ENCODE measurements at regions not wholly inside any gene's neighbourhood (a gene's known extent, or its start where the extent isn't known, plus 50 kb on each side); places are given as distances from the start of the nearest gene placed in this dataset.

DNA sequence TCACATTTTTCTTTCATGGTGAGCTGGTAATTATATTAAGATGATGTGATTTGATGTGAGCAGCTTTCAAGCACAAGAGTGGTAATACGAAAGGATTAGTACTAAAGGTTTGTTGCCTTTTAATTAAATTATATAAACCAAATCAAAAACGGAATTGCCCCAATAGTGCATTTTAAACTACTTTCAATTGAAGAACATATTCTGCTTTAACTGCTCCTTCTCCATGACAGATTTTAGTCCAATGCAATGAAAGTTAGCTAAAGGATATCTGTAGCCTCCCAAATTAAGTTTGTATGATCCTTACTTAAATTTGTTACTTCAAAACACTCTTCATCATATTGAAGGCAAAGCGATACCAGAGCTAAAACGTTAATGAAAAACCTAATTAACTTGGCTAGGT is 447.1 kb upstream of the AMOT start:
- H2BK120ac ChIP-seq (ENCODE audit: low read depth, low read length) = no peak overlapping the region
- H2AFZ ChIP-seq (ENCODE audit: low read length) = no peak overlapping the region
- DNase-seq (ENCODE audit: low spot score) = no peak
- H3K4me2 ChIP-seq (ENCODE audit: insufficient read depth, low read length, poor library complexity, severe bottlenecking) = no peak overlapping the region
- no peaks in the 10 kb centered on the region for H3K36me3 ChIP-seq (replicated peaks in 1 of 2; ENCODE audit: control insufficient read depth in 2 of 2, insufficient read depth in 2 of 2, low read length in 2 of 2)
- no peaks in the 10 kb centered on the region for H3K27me3 ChIP-seq (ENCODE audit: control insufficient read depth in 3 of 3, insufficient read depth in 3 of 3, low read depth in 1 of 3, low read length in 3 of 3)
- no peak overlapping the region for H3K18ac ChIP-seq (ENCODE audit: low read length)
- H3K27ac ChIP-seq (replicated peaks; ENCODE audit: low read length) = no peak overlapping the region
- no peaks in the 10 kb centered on the region for H3K79me1 ChIP-seq (ENCODE audit: low read depth, low read length)
- no peak overlapping the region for H4K91ac ChIP-seq (ENCODE audit: low read depth, low read length, poor library complexity)
- no peaks in the 10 kb centered on the region for H3K4me1 ChIP-seq (ENCODE audit: control insufficient read depth in 2 of 2, insufficient read depth in 1 of 2, low read depth in 1 of 2, low read length in 2 of 2)
- no peak overlapping the region for H3K4ac ChIP-seq (ENCODE audit: low read length)
- no peak overlapping the region for H3K9ac ChIP-seq (ENCODE audit: low read depth, low read length, poor library complexity)
- H3K4me3 ChIP-seq (ENCODE audit: low read length in 2 of 2) = no peak overlapping the region
- no peak overlapping the region for H4K8ac ChIP-seq (ENCODE audit: low read depth, low read length)
- no peak overlapping the region for H2BK5ac ChIP-seq (ENCODE audit: low read length)
- H3K9me3 ChIP-seq (replicated peaks in 1 of 2; ENCODE audit: control insufficient read depth in 2 of 2, insufficient read depth in 1 of 2, low read depth in 1 of 2, low read length in 2 of 2) = no peaks in the 10 kb centered on the region
- no peak overlapping the region for H2AK5ac ChIP-seq (ENCODE audit: low read depth, low read length)
- no peak overlapping the region for H3K23ac ChIP-seq (ENCODE audit: low read depth, low read length, poor library complexity)
- H2BK15ac ChIP-seq (ENCODE audit: low read length) = no peak overlapping the region
- WGBS, 2 donors (ENCODE audit: extremely low coverage in 2 of 2, insufficient read length in 2 of 2, insufficient replicate concordance in 1 of 2) = no CpG with 5 or more reads among the region's 4 CpGs
- no peak overlapping the region for H2BK12ac ChIP-seq (ENCODE audit: low read length)
- H3K14ac ChIP-seq (ENCODE audit: low read length) = no peak overlapping the region

DNA sequence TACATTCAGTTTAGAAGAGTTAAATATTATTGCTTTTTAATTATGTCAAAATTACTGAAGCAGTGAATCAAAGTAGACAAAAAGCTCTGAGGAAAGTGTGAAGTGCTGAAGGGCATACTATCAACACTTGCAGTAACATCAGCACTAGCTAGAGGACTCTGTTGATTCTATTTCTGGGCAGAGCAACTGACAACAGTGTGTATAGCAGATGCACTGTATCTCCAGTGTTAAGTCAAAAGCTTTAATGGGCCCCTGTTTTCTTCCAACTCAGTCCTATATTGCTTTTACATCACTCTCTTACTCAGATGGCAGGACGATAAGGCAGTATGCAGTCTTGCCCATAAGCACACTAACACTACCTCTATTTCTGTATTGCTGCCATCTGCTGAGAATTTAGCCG is 435.2 kb upstream of the AMOT start:
- DNase-seq (ENCODE audit: low spot score) = no peak
- H3K14ac ChIP-seq (ENCODE audit: low read length) = no peak overlapping the region

DNA sequence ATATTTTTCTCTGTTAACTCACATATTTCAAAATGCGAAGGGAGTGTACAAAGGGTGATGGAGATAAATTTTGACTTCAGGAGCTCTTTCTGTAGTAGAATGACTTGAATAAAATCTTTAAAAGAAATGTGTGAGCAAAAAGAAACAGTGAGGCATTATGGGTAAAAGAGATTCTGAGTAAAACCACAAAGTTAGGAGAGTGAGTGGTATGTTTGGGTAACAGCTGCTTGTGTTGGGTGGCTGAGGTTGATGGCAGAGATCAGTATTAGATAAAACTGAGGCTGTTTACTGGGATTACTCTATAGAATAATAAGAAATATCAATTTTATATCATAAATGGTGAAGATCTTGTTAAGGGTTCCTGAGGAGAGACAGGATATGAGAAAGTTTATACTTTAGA is 434.2 kb upstream of the AMOT start:
- Histone ChIP-seq H3K4me2 (ENCODE audit: insufficient read depth, low read length, poor library complexity, severe bottlenecking) (no peak overlapping the region), H3K4me3 (ENCODE audit: low read length in 2 of 2) (no peak overlapping the region), H2BK12ac (ENCODE audit: low read length) (no peak overlapping the region), H2AK5ac (ENCODE audit: low read depth, low read length) (no peak overlapping the region), H2BK15ac (ENCODE audit: low read length) (no peak overlapping the region), H3K4me1 (ENCODE audit: control insufficient read depth in 2 of 2, insufficient read depth in 1 of 2, low read depth in 1 of 2, low read length in 2 of 2) (no peaks in the 10 kb centered on the region), H3K9me3 (replicated peaks in 1 of 2; ENCODE audit: control insufficient read depth in 2 of 2, insufficient read depth in 1 of 2, low read depth in 1 of 2, low read length in 2 of 2) (no peaks in the 10 kb centered on the region), H3K4ac (ENCODE audit: low read length) (no peak overlapping the region), H4K8ac (ENCODE audit: low read depth, low read length) (no peak overlapping the region), H3K18ac (ENCODE audit: low read length) (no peak overlapping the region), H3K9ac (ENCODE audit: low read depth, low read length, poor library complexity) (no peak overlapping the region), H3K36me3 (replicated peaks in 1 of 2; ENCODE audit: control insufficient read depth in 2 of 2, insufficient read depth in 2 of 2, low read length in 2 of 2) (no peaks in the 10 kb centered on the region), H2AFZ (ENCODE audit: low read length) (no peak overlapping the region), H3K23ac (ENCODE audit: low read depth, low read length, poor library complexity) (no peak overlapping the region), H3K27ac (replicated peaks; ENCODE audit: low read length) (no peak overlapping the region), H3K79me1 (ENCODE audit: low read depth, low read length) (no peaks in the 10 kb centered on the region), H2BK120ac (ENCODE audit: low read depth, low read length) (no peak overlapping the region), H3K14ac (ENCODE audit: low read length) (no peak overlapping the region), H2BK5ac (ENCODE audit: low read length) (no peak overlapping the region), H3K27me3 (ENCODE audit: control insufficient read depth in 3 of 3, insufficient read depth in 3 of 3, low read depth in 1 of 3, low read length in 3 of 3) (no peaks in the 10 kb centered on the region), H4K91ac (ENCODE audit: low read depth, low read length, poor library complexity) (no peak overlapping the region)
- WGBS, 2 donors (ENCODE audit: extremely low coverage in 2 of 2, insufficient read length in 2 of 2, insufficient replicate concordance in 1 of 2) = no CpG with 5 or more reads among the region's 1 CpG
- no peak for DNase-seq (ENCODE audit: low spot score)

More for the DNA sequence above, 435.2 kb upstream of the AMOT start:
- Histone ChIP-seq H3K27ac (replicated peaks; ENCODE audit: low read length) (no peak overlapping the region), H3K23ac (ENCODE audit: low read depth, low read length, poor library complexity) (no peak overlapping the region), H2AK5ac (ENCODE audit: low read depth, low read length) (no peak overlapping the region), H3K9ac (ENCODE audit: low read depth, low read length, poor library complexity) (no peak overlapping the region), H2BK5ac (ENCODE audit: low read length) (no peak overlapping the region), H2BK120ac (ENCODE audit: low read depth, low read length) (no peak overlapping the region), H3K79me1 (ENCODE audit: low read depth, low read length) (no peaks in the 10 kb centered on the region), H3K4me1 (ENCODE audit: control insufficient read depth in 2 of 2, insufficient read depth in 1 of 2, low read depth in 1 of 2, low read length in 2 of 2) (no peaks in the 10 kb centered on the region), H4K8ac (ENCODE audit: low read depth, low read length) (no peak overlapping the region), H3K27me3 (ENCODE audit: control insufficient read depth in 3 of 3, insufficient read depth in 3 of 3, low read depth in 1 of 3, low read length in 3 of 3) (no peaks in the 10 kb centered on the region), H3K36me3 (replicated peaks in 1 of 2; ENCODE audit: control insufficient read depth in 2 of 2, insufficient read depth in 2 of 2, low read length in 2 of 2) (no peaks in the 10 kb centered on the region), H4K91ac (ENCODE audit: low read depth, low read length, poor library complexity) (no peak overlapping the region), H2AFZ (ENCODE audit: low read length) (no peak overlapping the region), H3K4me3 (ENCODE audit: low read length in 2 of 2) (no peak overlapping the region), H3K9me3 (replicated peaks in 1 of 2; ENCODE audit: control insufficient read depth in 2 of 2, insufficient read depth in 1 of 2, low read depth in 1 of 2, low read length in 2 of 2) (no peaks in the 10 kb centered on the region), H3K4me2 (ENCODE audit: insufficient read depth, low read length, poor library complexity, severe bottlenecking) (no peak overlapping the region), H3K4ac (ENCODE audit: low read length) (no peak overlapping the region), H2BK15ac (ENCODE audit: low read length) (no peak overlapping the region), H2BK12ac (ENCODE audit: low read length) (no peak overlapping the region), H3K18ac (ENCODE audit: low read length) (no peak overlapping the region)
- WGBS, 2 donors (ENCODE audit: extremely low coverage in 2 of 2, insufficient read length in 2 of 2, insufficient replicate concordance in 1 of 2) = no CpG with 5 or more reads among the region's 2 CpGs

DNA sequence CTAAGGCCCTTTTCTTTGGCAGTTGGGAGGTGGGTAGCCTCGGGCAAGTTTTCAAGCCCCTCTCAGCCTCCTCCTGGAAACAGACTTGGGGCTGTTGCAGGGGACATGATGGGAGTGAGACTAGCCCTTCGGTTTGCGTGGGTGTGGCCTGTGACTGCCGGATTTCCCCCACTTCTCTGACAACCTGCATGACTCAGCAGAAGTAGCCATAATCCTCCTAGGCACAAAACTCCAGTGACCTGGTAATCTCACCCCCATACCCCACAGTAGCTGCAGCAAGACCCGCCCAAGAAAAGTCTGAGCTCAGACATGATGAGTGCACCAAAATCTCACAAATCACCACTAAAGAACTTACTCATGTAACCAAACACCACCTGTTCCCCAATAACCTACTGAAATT is 433.7 kb upstream of the AMOT start:
- Histone ChIP-seq H3K4me1 (ENCODE audit: control insufficient read depth in 2 of 2, insufficient read depth in 1 of 2, low read depth in 1 of 2, low read length in 2 of 2) (no peaks in the 10 kb centered on the region), H3K79me1 (ENCODE audit: low read depth, low read length) (no peaks in the 10 kb centered on the region), H2BK120ac (ENCODE audit: low read depth, low read length) (no peak overlapping the region), H3K4me2 (ENCODE audit: insufficient read depth, low read length, poor library complexity, severe bottlenecking) (no peak overlapping the region), H3K4ac (ENCODE audit: low read length) (no peak overlapping the region), H3K4me3 (ENCODE audit: low read length in 2 of 2) (no peak overlapping the region), H3K18ac (ENCODE audit: low read length) (no peak overlapping the region), H2AK5ac (ENCODE audit: low read depth, low read length) (no peak overlapping the region), H3K27ac (replicated peaks; ENCODE audit: low read length) (no peak overlapping the region), H2AFZ (ENCODE audit: low read length) (no peak overlapping the region), H3K9me3 (replicated peaks in 1 of 2; ENCODE audit: control insufficient read depth in 2 of 2, insufficient read depth in 1 of 2, low read depth in 1 of 2, low read length in 2 of 2) (no peaks in the 10 kb centered on the region), H3K36me3 (replicated peaks in 1 of 2; ENCODE audit: control insufficient read depth in 2 of 2, insufficient read depth in 2 of 2, low read length in 2 of 2) (no peaks in the 10 kb centered on the region), H3K27me3 (ENCODE audit: control insufficient read depth in 3 of 3, insufficient read depth in 3 of 3, low read depth in 1 of 3, low read length in 3 of 3) (no peaks in the 10 kb centered on the region), H4K91ac (ENCODE audit: low read depth, low read length, poor library complexity) (no peak overlapping the region), H2BK5ac (ENCODE audit: low read length) (no peak overlapping the region), H2BK15ac (ENCODE audit: low read length) (no peak overlapping the region), H4K8ac (ENCODE audit: low read depth, low read length) (no peak overlapping the region), H3K9ac (ENCODE audit: low read depth, low read length, poor library complexity) (no peak overlapping the region), H3K14ac (ENCODE audit: low read length) (no peak overlapping the region), H2BK12ac (ENCODE audit: low read length) (no peak overlapping the region), H3K23ac (ENCODE audit: low read depth, low read length, poor library complexity) (no peak overlapping the region)
- WGBS, 2 donors (ENCODE audit: extremely low coverage in 2 of 2, insufficient read length in 2 of 2, insufficient replicate concordance in 1 of 2) = no CpG with 5 or more reads among the region's 5 CpGs
- no peak for DNase-seq (ENCODE audit: low spot score)

Measured in neuronal stem cell (in vitro differentiated cells).